Stomach (tissue), 8 donors: ENCODE measurements at regions not wholly inside any gene's neighbourhood (a gene's known extent, or its start where the extent isn't known, plus 50 kb on each side); places are given as distances from the start of the nearest gene placed in this dataset.

Source experiments
- DNase-seq, 2 donors: peaks; one replicate each; pipeline versions ENCODE4 v3.0.0 to v3.0.0-alpha.2; 2013 to 2019
- H3K27ac ChIP-seq, 5 donors: fragments of 200-600 bp in 4 of 5; sonication (generic) in 4 of 5; one replicate each; pipeline ENCODE4 v1.5.1; 2013 to 2019; ENCODE audit warnings: mild to moderate bottlenecking in 1 of 5, moderate library complexity in 1 of 5
- H3K27me3 ChIP-seq, 3 donors: fragments of 200-600 bp; sonication (generic); one replicate each; pipeline ENCODE4 v1.5.1; 2017 to 2019; ENCODE audit warnings: mixed run types in 1 of 3
- H3K36me3 ChIP-seq, 4 donors: fragments of 200-600 bp; sonication (generic); 1 replicate in 3 of 4; 2 replicates in 1 of 4; pipeline ENCODE4 v1.5.1; 2016 to 2019
- H3K4me1 ChIP-seq, 4 donors: fragments of 200-600 bp; sonication (generic); one replicate each; pipeline ENCODE4 v1.5.1; 2016 to 2019
- H3K4me3 ChIP-seq, 4 donors: fragments of 200-600 bp; sonication (generic) in 3 of 4; one replicate each; pipeline ENCODE4 v1.5.1; 2016 to 2019; ENCODE audit warnings: mild to moderate bottlenecking in 1 of 4
- H3K9me3 ChIP-seq, 4 donors: fragments of 200-600 bp; sonication (generic); one replicate each; pipeline ENCODE4 v1.5.1; 2016 to 2019
- EP300 ChIP-seq: sonication (generic); formaldehyde crosslinking; IDR thresholded peaks from one replicate; pipeline ENCODE4 v1.6.1; 2017; ENCODE audit warnings: antibody characterized with exemption
- POLR2A ChIP-seq, 4 donors: fragments of 450-650 bp; IDR thresholded peaks; one replicate each; pipeline ENCODE4 v1.6.1; 2016; ENCODE audit warnings: antibody characterized with exemption in 4 of 4, control low read depth in 2 of 4, mild to moderate bottlenecking in 1 of 4, moderate library complexity in 1 of 4
- POLR2AphosphoS5 ChIP-seq, 3 donors: sonication (generic); formaldehyde crosslinking; IDR thresholded peaks; one replicate each; pipeline ENCODE4 v1.6.1; 2016; ENCODE audit warnings: antibody characterized with exemption in 3 of 3
- WGBS, 5 donors: extraction: QIAGEN DNeasy Blood & Tissue Kit in 3 of 5; methylation state at CpG; one replicate each; pipeline versions ENCODE4 v1.1.5 to v1.1.7; 2013 to 2018; 5-methylcytosine and 5-hydroxymethylcytosine counted together
- intact Hi-C: fragments of 100-400 bp; cut with DNase I; formaldehyde crosslinking; loops from one replicate; pipeline ENCODE4 v1.15.1; 2023; ENCODE audit warnings: low total_unique reads
- TF ChIP-seq, protein P1 (sequence below), 7 experiments: fragments of 450-650 bp in 4 of 7; fragments of 200-600 bp in 3 of 7; sonication (generic) in 3 of 7; IDR thresholded peaks; one replicate each; pipeline ENCODE4 v1.5.1; 2016 to 2019; ENCODE audit warnings: antibody characterized with exemption in 7 of 7, control low read depth in 2 of 7, mild to moderate bottlenecking in 1 of 7
- donor health status: healthy with polysubstance abuse.
- donor health status: Bipolar disorder and iron deficiency.
- donor health status: healthy.

DNA sequence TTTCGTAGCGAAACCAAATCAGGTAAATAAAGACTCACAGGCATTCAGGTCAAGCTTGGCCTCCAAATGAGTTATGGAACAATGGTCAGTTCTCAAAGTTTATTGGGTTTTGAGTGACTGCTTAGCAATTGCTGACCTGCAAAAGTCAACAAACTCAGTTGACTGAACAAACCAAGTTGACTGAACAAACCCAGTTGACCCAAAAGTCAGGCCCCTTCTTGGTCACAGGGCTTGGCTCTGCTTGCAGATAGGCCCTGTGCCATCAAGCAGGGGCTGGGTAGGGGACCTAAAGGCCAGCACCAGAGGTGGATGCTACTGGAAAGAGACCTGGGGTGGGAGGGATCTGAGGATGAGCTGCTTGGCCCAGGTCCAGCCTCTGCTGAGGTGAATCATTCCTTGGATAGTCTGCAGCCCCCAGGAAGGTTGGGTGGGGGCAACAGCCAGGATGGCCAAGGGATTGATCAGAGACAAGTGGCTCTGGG, 64.6 kb downstream of the GADD45G start:
- peak in 1 of 2 donors; percentile 77 for DNase-seq
- Histone ChIP-seq H3K27ac (peak overlapping the region; percentile 80 to 91 (median 82)), H3K4me3 (no peak overlapping the region), H3K9me3 (no peaks in the 10 kb centered on the region), H3K4me1 (peaks cover 34 to 57% (median 54%) of the 10 kb centered on the region in 4 donors), H3K36me3 (no peaks in the 10 kb centered on the region), H3K27me3 (no peaks in the 10 kb centered on the region)
- TF ChIP-seq POLR2AphosphoS5 (IDR thresholded peaks at IDR 0.05) (peak in 2 of 3 donors; percentile 22 to 78), POLR2A (IDR thresholded peaks at IDR 0.05) (no peak)
- WGBS, 5 donors: 32 to 65% (median 46%) methylated on average over 2 of the region's 2 CpGs
- intact Hi-C loops: no loop called here

DNA sequence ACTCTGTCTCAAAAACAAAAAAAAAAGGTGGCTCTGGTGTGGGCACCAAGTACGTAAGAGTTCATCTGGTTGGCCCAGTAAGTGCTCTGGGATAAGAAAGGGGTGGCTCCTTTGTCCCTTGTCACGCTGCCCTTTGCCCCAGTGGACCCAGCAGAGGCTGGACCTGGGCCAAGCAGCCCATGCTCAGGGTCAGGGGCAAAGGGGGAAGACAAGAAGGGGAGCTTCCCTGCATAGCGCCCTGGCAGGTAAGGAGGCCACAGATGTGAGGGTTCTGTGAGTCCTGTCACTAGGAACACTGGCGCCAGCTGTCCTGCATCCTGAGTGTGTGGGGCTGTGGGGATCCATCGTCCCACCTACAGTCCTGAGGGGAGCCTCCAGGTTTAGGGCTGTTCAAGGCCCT, 65.3 kb downstream of the GADD45G start:
- H3K4me3 ChIP-seq: no peak overlapping the region
- no peaks in the 10 kb centered on the region for H3K27me3 ChIP-seq
- WGBS, 5 donors: 72 to 82% (median 78%) methylated on average over 5 of the region's 5 CpGs
- H3K9me3 ChIP-seq: no peaks in the 10 kb centered on the region
- intact Hi-C loops: no loop called here
- no peak for DNase-seq
- no peaks in the 10 kb centered on the region for H3K36me3 ChIP-seq
- H3K27ac ChIP-seq: peak overlapping the region; percentile 4 to 88 (median 82)
- peaks cover 37 to 59% (median 58%) of the 10 kb centered on the region in 4 donors for H3K4me1 ChIP-seq
- TF ChIP-seq, protein P1, sequence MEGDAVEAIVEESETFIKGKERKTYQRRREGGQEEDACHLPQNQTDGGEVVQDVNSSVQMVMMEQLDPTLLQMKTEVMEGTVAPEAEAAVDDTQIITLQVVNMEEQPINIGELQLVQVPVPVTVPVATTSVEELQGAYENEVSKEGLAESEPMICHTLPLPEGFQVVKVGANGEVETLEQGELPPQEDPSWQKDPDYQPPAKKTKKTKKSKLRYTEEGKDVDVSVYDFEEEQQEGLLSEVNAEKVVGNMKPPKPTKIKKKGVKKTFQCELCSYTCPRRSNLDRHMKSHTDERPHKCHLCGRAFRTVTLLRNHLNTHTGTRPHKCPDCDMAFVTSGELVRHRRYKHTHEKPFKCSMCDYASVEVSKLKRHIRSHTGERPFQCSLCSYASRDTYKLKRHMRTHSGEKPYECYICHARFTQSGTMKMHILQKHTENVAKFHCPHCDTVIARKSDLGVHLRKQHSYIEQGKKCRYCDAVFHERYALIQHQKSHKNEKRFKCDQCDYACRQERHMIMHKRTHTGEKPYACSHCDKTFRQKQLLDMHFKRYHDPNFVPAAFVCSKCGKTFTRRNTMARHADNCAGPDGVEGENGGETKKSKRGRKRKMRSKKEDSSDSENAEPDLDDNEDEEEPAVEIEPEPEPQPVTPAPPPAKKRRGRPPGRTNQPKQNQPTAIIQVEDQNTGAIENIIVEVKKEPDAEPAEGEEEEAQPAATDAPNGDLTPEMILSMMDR (IDR thresholded peaks at IDR 0.05): no peak
- TF ChIP-seq EP300: no peak
- TF ChIP-seq POLR2A (IDR thresholded peaks at IDR 0.05): no peak
- no peak for TF ChIP-seq POLR2AphosphoS5 (IDR thresholded peaks at IDR 0.05)

DNA sequence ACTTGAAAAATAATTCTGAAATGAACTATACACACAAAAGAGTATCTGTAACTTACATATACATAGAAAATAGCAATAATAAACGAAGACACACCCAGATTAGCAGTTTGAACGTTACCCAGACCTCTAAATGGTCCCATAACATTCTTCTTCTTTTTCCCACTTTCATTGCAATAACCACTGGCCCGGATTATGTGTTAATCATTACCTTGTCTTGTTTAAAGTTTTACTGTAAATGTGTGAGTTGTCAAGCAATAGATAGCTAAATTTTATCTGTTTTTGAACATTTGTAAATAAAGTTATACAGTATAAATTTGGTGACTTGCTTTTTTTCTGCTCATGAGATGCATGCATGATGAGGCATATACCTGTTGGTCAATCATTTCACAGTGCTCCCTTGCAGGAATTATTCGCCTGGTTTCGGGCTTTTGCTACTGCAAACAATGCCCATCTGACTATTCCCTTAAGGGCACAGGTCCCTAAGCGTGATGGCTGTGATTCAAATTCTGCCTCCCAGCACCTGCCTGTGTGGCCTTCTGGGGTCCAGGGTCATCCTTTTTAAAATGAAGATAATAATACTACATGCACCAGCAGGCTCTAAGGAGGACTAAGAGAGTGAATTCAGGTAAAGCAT, 66.1 kb downstream of the GADD45G start:
- no peak overlapping the region for H3K4me3 ChIP-seq
- no peaks in the 10 kb centered on the region for H3K36me3 ChIP-seq
- DNase-seq: no peak
- intact Hi-C loops: no loop called here
- WGBS, 5 donors: 40 to 70% (median 53%) methylated on average over 6 of the region's 6 CpGs
- H3K27ac ChIP-seq: peak overlapping the region in 1 of 5 donors; percentile 80
- TF ChIP-seq EP300: no peak
- no peak for TF ChIP-seq POLR2AphosphoS5 (IDR thresholded peaks at IDR 0.05)
- TF ChIP-seq, protein P1 (IDR thresholded peaks at IDR 0.05): no peak
- no peak for TF ChIP-seq POLR2A (IDR thresholded peaks at IDR 0.05)
- H3K4me1 ChIP-seq: peaks cover 41 to 60% (median 58%) of the 10 kb centered on the region in 4 donors
- H3K9me3 ChIP-seq: no peaks in the 10 kb centered on the region
- H3K27me3 ChIP-seq: no peaks in the 10 kb centered on the region

DNA sequence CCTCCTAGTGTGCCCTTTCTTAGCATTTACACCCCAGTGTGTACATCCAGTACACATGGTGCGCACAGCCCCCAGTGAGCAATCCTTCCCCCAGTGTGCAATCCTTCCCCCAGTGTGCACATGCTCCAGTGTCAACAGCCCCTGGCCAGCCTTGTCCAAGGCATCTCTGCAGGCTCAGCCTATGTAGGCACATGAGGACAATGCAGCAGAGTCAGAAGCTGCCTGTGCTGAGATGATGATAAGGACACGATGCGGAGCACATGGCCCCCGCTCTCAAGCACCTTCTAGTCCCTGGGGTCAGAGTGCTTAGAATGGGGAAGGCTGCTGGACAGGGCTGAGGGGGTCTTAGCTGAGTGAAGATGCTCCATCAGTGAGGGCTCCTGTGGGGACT, 69.8 kb downstream of the GADD45G start:
- peaks cover 42 to 59% (median 54%) of the 10 kb centered on the region in 4 donors for H3K4me1 ChIP-seq
- H3K27me3 ChIP-seq: no peaks in the 10 kb centered on the region
- TF ChIP-seq POLR2A (IDR thresholded peaks at IDR 0.05) (no peak), POLR2AphosphoS5 (IDR thresholded peaks at IDR 0.05) (no peak), EP300 (no peak)
- TF ChIP-seq, protein P1 (IDR thresholded peaks at IDR 0.05): no peak
- H3K27ac ChIP-seq: peak overlapping the region in 1 of 5 donors; percentile 2
- 60 to 91% (median 68%) methylated on average over 4 of the region's 4 CpGs for WGBS, 5 donors
- no peak overlapping the region for H3K4me3 ChIP-seq
- H3K9me3 ChIP-seq: no peaks in the 10 kb centered on the region
- peak in 1 of 2 donors; percentile 24 for DNase-seq
- no peaks in the 10 kb centered on the region for H3K36me3 ChIP-seq
- intact Hi-C loops: no loop called here
